ENCODE measurements at regions not wholly inside any gene's neighbourhood (a gene's known extent, or its start where the extent isn't known, plus 50 kb on each side); places are given as distances from the start of the nearest gene placed in this dataset.

GRCh38 chr2:13230221-13230620 lies 513.5 kb downstream of the TRIB2 start:
- FAIRE-seq, result no peak
- no TSS peak for BruUV-seq (replicated peaks)
- no peak overlapping the region for H3K4me3 ChIP-seq
- no peak for ATAC-seq
- H3K4me1 ChIP-seq (ENCODE audit: control insufficient read depth, insufficient read depth, low read length), result no peaks in the 10 kb centered on the region
- DNase-seq (ENCODE audit: low read depth, low spot score), result no peak
- SMC1A ChIA-PET (ENCODE audit: uncharacterized antibody, unreplicated experiment), result no interaction called here
- no peaks in the 10 kb centered on the region for H3K79me2 ChIP-seq (ENCODE audit: control insufficient read depth, insufficient read depth, low read length)
- H4K20me1 ChIP-seq (ENCODE audit: control insufficient read depth, insufficient read depth), result no peaks in the 10 kb centered on the region
- intact Hi-C loops (cut with micrococcal nuclease; ENCODE audit: unreplicated experiment) (no loop called here), in situ Hi-C loops (cut with MboI) (no loop called here)
- H3K4me2 ChIP-seq (ENCODE audit: control insufficient read depth, insufficient read depth), result no peak overlapping the region
- CTCF ChIA-PET, result no interaction called here
- POLR2A ChIA-PET, result no interaction called here
- H2AFZ ChIP-seq (ENCODE audit: control insufficient read depth, low read depth, low read length), result no peak overlapping the region
- TF ChIP-seq MYC (IDR thresholded peaks at IDR 0.05; ENCODE audit: insufficient read depth, insufficient read length, insufficient replicate concordance, low read length, severe bottlenecking) (no peak), PKNOX1 (IDR thresholded peaks at IDR 0.05) (no peak), MTA2 (IDR thresholded peaks at IDR 0.05; ENCODE audit: low read depth) (no peak), SMARCA5 (IDR thresholded peaks at IDR 0.05) (no peak), WRNIP1 (IDR thresholded peaks at IDR 0.05; ENCODE audit: borderline replicate concordance, low read depth, low read length) (no peak), RAD21 (IDR thresholded peaks at IDR 0.05; ENCODE audit: insufficient read depth, low read depth, low read length) (no peak), POU2F2 (IDR thresholded peaks at IDR 0.05; ENCODE audit: borderline replicate concordance, low read depth, low read length) (no peak), BCL11A (IDR thresholded peaks at IDR 0.05; ENCODE audit: low read depth, low read length) (no peak), RELB (IDR thresholded peaks at IDR 0.05; ENCODE audit: low read depth) (no peak), YY1 (IDR thresholded peaks at IDR 0.05; ENCODE audit: low read depth, low read length) (no peak), NFIC (IDR thresholded peaks at IDR 0.05; ENCODE audit: low read depth, low read length) (no peak), ETV6 (conservative IDR thresholded peaks at IDR 0.05 in 1 of 2, IDR thresholded peaks at IDR 0.05 in 1 of 2; ENCODE audit: borderline replicate concordance in 1 of 2, low read depth in 1 of 2) (no peak), NFXL1 (IDR thresholded peaks at IDR 0.05; ENCODE audit: borderline replicate concordance) (no peak), STAT1 (conservative IDR thresholded peaks at IDR 0.05) (no peak), CEBPB (IDR thresholded peaks at IDR 0.05; ENCODE audit: borderline replicate concordance in 1 of 2, low read depth in 2 of 2, low read length in 2 of 2) (no peak), RAD51 (IDR thresholded peaks at IDR 0.05) (no peak), CREB1 (IDR thresholded peaks at IDR 0.05; ENCODE audit: low read depth) (no peak), MXI1 (IDR thresholded peaks at IDR 0.05; ENCODE audit: low read depth, low read length) (no peak)
- no peak overlapping the region for H3K27ac ChIP-seq (ENCODE audit: control insufficient read depth, insufficient read depth)
- no peaks in the 10 kb centered on the region for H3K27me3 ChIP-seq (replicated peaks in 1 of 2; ENCODE audit: control insufficient read depth in 2 of 2, insufficient read depth in 2 of 2, low read length in 1 of 2)
- RAD21 ChIA-PET (ENCODE audit: unreplicated experiment), result no interaction called here
- 71% methylated on average over 1 of the region's 1 CpG for WGBS (ENCODE audit: insufficient coverage, insufficient replicate concordance, low lambda C conversion rate, missing lambda C conversion rate)
- H3K9me3 ChIP-seq (replicated peaks; ENCODE audit: control insufficient read depth, insufficient read depth, low read length), result no peaks in the 10 kb centered on the region
- no peaks in the 10 kb centered on the region for H3K36me3 ChIP-seq (ENCODE audit: control insufficient read depth in 2 of 2, insufficient read depth in 2 of 2, low read length in 1 of 2)
- H3K9ac ChIP-seq (ENCODE audit: control insufficient read depth, insufficient read depth, low read length), result no peak overlapping the region
